Urinary bladder (tissue), 3 donors: ENCODE measurements at regions not wholly inside any gene's neighbourhood (a gene's known extent, or its start where the extent isn't known, plus 50 kb on each side); places are given as distances from the start of the nearest gene placed in this dataset.

ENCODE experiments used
- DNase-seq: peaks from one replicate; pipeline ENCODE4 v3.0.0-alpha.2; 2015; ENCODE audit errors: extremely low spot score
- H3K27ac ChIP-seq: one replicate; pipeline ENCODE4 v1.5.1; 2013; ENCODE audit warnings: low read depth, mild to moderate bottlenecking, moderate library complexity
- H3K36me3 ChIP-seq: one replicate; pipeline ENCODE4 v1.6.1; 2013; ENCODE audit warnings: mild to moderate bottlenecking, moderate library complexity; ENCODE audit not compliant: insufficient read depth
- H3K4me1 ChIP-seq: one replicate; pipeline ENCODE4 v1.6.1; 2013; ENCODE audit warnings: mild to moderate bottlenecking, moderate library complexity; ENCODE audit not compliant: insufficient read depth
- H3K4me3 ChIP-seq: one replicate; pipeline ENCODE4 v1.5.1; 2013; ENCODE audit warnings: low read depth, low read length
- WGBS: extraction: QIAGEN DNeasy Blood & Tissue Kit; methylation state at CpG from one replicate; pipeline ENCODE4 v1.1.7; 2013; 5-methylcytosine and 5-hydroxymethylcytosine counted together
- donor health status: healthy with polysubstance abuse.
- donor health status: healthy.

- no peaks in the 10 kb centered on the region for H3K36me3 ChIP-seq
- 84% methylated on average over 3 of the region's 3 CpGs for WGBS
- DNase-seq: no peak
- no peak overlapping the region for H3K4me3 ChIP-seq
- H3K4me1 ChIP-seq: no peaks in the 10 kb centered on the region
- H3K27ac ChIP-seq: no peak overlapping the region
These were observed 156.3 kb downstream of the FAT3 start for GRCh38 chr11:92380882-92381281.

- no peak overlapping the region for H3K4me3 ChIP-seq
- no peaks in the 10 kb centered on the region for H3K4me1 ChIP-seq
- DNase-seq: no peak
- WGBS: 98% methylated on average over 3 of the region's 3 CpGs
- no peaks in the 10 kb centered on the region for H3K36me3 ChIP-seq
- H3K27ac ChIP-seq: no peak overlapping the region
These were observed 157.7 kb downstream of the FAT3 start for GRCh38 chr11:92382311-92382710.

DNA sequence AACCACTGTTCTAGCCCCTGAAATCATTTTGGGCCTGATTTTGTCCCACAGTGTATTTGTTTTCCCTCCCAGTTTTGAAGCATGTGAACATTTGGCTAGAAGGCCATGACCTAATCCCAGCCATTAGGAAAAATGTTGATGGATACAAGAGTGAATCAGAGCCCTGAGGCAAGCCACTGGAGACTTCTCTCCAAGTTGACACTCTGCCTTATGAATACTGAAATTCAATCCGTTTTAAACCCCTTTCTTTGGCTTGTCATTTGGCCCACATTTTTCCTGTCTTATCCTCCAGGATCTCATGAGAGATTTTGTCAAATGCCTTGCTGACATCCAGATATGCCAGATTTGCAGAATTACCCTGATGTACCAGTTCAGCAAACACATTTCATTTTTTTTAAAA lies 158.8 kb downstream of the FAT3 start:
- H3K4me3 ChIP-seq: no peak overlapping the region
- H3K36me3 ChIP-seq: no peaks in the 10 kb centered on the region
- WGBS: 17% methylated on average over 1 of the region's 1 CpG
- H3K27ac ChIP-seq: no peak overlapping the region
- DNase-seq: no peak
- H3K4me1 ChIP-seq: no peaks in the 10 kb centered on the region

DNA sequence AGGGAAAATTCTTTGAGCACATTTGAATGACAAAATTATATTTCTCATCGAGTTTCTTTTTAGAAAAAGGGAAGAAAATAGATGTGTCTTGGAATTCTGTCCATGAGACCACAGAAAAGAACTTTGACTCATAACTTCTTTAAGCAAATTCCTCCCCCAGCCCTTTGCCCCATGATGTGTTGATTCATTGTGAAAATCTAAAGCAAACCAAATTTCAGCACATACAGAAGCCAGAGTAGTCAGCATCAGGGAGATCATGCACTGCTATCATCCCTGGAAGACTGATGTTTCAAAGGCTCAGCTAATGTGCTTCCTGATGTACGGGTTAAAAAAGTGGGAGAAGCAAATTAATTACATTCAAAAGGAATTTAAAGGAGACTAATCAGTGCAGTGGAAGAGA lies 159.7 kb downstream of the FAT3 start:
- H3K36me3 ChIP-seq: no peaks in the 10 kb centered on the region
- no peaks in the 10 kb centered on the region for H3K4me1 ChIP-seq
- no peak overlapping the region for H3K4me3 ChIP-seq
- H3K27ac ChIP-seq: no peak overlapping the region
- no peak for DNase-seq
- 77% methylated on average over 2 of the region's 2 CpGs for whole genome bisulfite sequencing

DNA sequence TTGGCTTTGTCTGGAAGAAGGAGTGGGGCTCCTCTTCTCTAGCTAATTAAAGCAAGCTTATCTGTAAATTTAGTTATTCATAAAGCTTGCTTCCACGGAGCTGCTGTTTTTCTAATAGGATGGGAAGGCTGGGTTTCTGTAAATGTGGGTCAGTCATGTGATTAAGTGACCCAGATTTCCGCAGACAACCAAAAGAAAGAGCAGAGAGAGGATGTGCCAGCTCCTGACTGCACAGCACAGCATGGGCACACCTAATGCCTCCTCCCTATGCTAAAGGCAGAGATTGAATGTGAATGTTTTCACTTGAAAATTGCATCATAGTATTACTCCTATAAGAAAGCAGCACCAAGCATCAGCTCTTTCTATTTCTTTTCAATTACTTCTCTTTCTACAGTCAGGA lies 160.2 kb downstream of the FAT3 start:
- Histone ChIP-seq H3K27ac (no peak overlapping the region), H3K4me1 (no peaks in the 10 kb centered on the region), H3K36me3 (no peaks in the 10 kb centered on the region), H3K4me3 (no peak overlapping the region)
- no peak for DNase-seq
- WGBS: 25% methylated on average over 2 of the region's 2 CpGs

DNA sequence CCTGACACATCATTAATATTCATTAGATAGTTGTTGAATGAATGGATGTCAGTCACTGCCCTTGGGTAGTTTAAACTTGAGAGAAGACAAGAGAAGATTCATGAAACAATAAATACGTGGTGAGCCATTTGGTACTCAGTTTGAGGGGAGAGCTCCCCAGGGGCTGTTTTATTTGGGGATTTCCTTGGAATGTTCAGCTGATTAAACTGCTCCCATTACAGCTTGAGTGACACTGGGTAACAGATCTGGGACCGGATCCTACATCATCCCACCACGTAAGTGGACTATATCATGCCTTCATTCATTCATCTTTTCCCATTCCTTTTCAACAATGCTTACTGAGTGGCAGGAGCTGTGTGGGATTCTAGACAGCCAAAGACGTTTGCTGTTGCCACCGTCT lies 162.0 kb downstream of the FAT3 start:
- Histone ChIP-seq H3K27ac (no peak overlapping the region), H3K4me1 (no peaks in the 10 kb centered on the region), H3K4me3 (no peak overlapping the region), H3K36me3 (no peaks in the 10 kb centered on the region)
- no peak for DNase-seq
- WGBS: 85% methylated on average over 5 of the region's 5 CpGs

DNA sequence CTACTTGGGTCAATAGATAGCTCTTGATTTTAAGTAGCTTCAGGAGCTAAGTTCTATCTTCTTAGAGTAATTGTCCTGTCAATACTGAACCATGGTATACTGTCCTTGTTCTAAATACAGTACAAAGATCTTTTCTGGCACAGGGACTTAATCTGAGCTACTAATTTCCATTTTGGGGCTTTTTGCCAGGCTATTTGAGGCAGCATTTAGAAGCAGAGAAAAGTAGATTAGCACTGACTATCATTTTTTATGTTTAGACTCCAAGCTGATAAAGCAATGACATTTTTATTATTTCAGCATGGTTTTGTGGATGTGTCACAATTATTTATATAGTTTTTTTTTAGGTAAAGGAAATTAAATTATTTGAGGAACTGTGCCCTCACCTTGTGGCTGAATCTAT lies 163.2 kb downstream of the FAT3 start:
- no peak for DNase-seq
- H3K27ac ChIP-seq: no peak overlapping the region
- H3K4me1 ChIP-seq: no peaks in the 10 kb centered on the region
- H3K36me3 ChIP-seq: no peaks in the 10 kb centered on the region
- no peak overlapping the region for H3K4me3 ChIP-seq

DNA sequence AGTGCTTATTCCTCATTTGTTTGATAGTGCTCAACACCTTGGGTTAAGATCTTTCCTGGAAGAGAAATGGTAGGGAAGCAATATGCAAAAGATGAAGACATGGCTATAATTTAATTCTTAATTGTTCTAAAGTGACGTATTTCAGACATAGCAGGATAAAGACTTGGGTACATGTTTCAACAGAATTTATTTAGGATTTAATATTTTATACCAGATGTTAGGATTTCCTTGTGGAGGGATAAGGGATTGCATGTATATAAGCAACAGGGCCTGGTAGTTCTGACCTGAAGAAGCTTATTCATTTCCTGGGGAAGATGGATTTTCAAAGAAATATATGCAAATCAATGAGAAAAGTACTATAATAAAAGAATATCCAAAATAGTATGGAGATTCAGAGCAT lies 163.8 kb downstream of the FAT3 start:
- no peak for DNase-seq
- WGBS: 97% methylated on average over 1 of the region's 1 CpG
- no peaks in the 10 kb centered on the region for H3K36me3 ChIP-seq
- no peak overlapping the region for H3K27ac ChIP-seq
- no peak overlapping the region for H3K4me3 ChIP-seq
- no peaks in the 10 kb centered on the region for H3K4me1 ChIP-seq

- Histone ChIP-seq H3K36me3 (no peaks in the 10 kb centered on the region), H3K4me3 (no peak overlapping the region), H3K4me1 (no peaks in the 10 kb centered on the region), H3K27ac (no peak overlapping the region)
- no peak for DNase-seq
These were observed 166.2 kb downstream of the FAT3 start for GRCh38 chr11:92390783-92391182.

DNA sequence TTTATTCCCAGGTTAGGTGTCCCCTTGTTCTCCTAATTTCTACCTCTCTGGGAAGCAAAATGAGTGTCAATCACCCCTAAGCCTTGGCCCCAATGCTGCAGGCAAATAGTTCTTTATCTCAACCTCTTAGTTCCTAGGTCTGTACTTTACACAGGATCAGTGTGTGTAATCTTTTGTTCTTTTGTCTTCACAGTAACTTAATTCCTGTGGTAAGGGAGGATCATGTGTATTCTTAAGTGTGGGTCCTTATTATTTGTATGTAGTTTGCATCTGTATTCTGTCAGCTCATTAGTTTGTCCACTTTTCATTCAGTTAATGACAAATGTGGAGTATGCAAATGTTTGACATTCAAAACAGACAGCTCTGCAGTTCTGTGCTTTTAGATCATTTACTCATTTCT lies 166.7 kb downstream of the FAT3 start:
- Histone ChIP-seq H3K27ac (no peak overlapping the region), H3K4me3 (no peak overlapping the region), H3K4me1 (no peaks in the 10 kb centered on the region), H3K36me3 (no peaks in the 10 kb centered on the region)
- DNase-seq: no peak

- H3K36me3 ChIP-seq: no peaks in the 10 kb centered on the region
- DNase-seq: no peak
- no peak overlapping the region for H3K4me3 ChIP-seq
- H3K4me1 ChIP-seq: no peaks in the 10 kb centered on the region
- H3K27ac ChIP-seq: no peak overlapping the region
- WGBS: 90% methylated on average over 6 of the region's 6 CpGs
These were observed 167.2 kb downstream of the FAT3 start for GRCh38 chr11:92391808-92392207.

DNA sequence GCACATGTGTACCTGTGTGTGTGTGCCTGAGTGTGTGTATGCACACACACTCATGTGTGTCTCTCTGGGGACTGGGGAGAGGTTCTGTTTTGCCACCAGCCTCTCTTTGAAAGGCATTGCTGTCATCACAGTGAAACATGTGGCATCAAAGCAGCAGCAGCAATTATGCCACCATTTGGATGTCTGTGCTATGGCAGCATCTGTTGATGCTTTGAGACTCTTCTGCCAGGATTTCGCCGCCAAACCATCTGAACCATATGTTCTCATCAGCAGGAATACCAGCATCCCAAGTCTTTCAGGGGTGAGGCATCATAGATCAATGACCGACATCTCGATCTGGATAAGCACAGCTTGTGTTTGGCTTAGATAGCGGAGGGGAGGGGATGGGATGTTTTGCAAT lies 168.6 kb downstream of the FAT3 start:
- DNase-seq: no peak
- 92% methylated on average over 5 of the region's 5 CpGs for WGBS

GRCh38 chr11:92396133-92396532 lies 171.5 kb downstream of the FAT3 start:
- WGBS: 97% methylated on average over 1 of the region's 1 CpG
- Histone ChIP-seq H3K27ac (no peak overlapping the region), H3K36me3 (no peaks in the 10 kb centered on the region), H3K4me1 (no peaks in the 10 kb centered on the region), H3K4me3 (no peak overlapping the region)
- DNase-seq: no peak

More for the DNA sequence above, 168.6 kb downstream of the FAT3 start:
- no peak overlapping the region for H3K4me3 ChIP-seq
- no peaks in the 10 kb centered on the region for H3K4me1 ChIP-seq
- no peak overlapping the region for H3K27ac ChIP-seq
- H3K36me3 ChIP-seq: no peaks in the 10 kb centered on the region

GRCh38 chr11:92397221-92397755 lies 172.7 kb downstream of the FAT3 start:
- WGBS: 92% methylated on average over 9 of the region's 9 CpGs
- no peaks in the 10 kb centered on the region for H3K36me3 ChIP-seq
- no peak overlapping the region for H3K4me3 ChIP-seq
- H3K27ac ChIP-seq: no peak overlapping the region
- DNase-seq: no peak
- H3K4me1 ChIP-seq: no peaks in the 10 kb centered on the region

GRCh38 chr11:92399705-92400104 lies 175.1 kb downstream of the FAT3 start:
- no peak for DNase-seq
- H3K4me3 ChIP-seq: no peak overlapping the region
- H3K36me3 ChIP-seq: no peaks in the 10 kb centered on the region
- WGBS: 82% methylated on average over 3 of the region's 3 CpGs
- no peak overlapping the region for H3K27ac ChIP-seq
- no peaks in the 10 kb centered on the region for H3K4me1 ChIP-seq
